H1 (cell line): ENCODE measurements at regions not wholly inside any gene's neighbourhood (a gene's known extent, or its start where the extent isn't known, plus 50 kb on each side); places are given as distances from the start of the nearest gene placed in this dataset.

ENCODE experiments used
- CTCF ChIA-PET: fragments of 300-600 bp; sonication (Branson Sonifier 250); formaldehyde crosslinking; loops from one replicate; lab custom pipeline; 2021; ENCODE audit not compliant: partially characterized antibody; lab: Charles Lee
- POLR2A ChIA-PET: fragments of 300-600 bp; sonication (Branson Sonifier 250); formaldehyde crosslinking; loops from one replicate; lab custom pipeline; 2021; ENCODE audit warnings: inconsistent platforms; ENCODE audit not compliant: partially characterized antibody; lab: Charles Lee
- DNase-seq, 2 experiments: peaks; one replicate each; pipeline versions ENCODE4 v3.0.0 to v3.0.0-alpha.2; 2010 to 2022; ENCODE audit warnings: low spot score in 2 of 2, low read depth in 1 of 2, mixed read lengths in 1 of 2
- FAIRE-seq: peaks from 2 replicates; lab custom pipeline; 2011; peaks lifted over from hg19 to GRCh38; lab: Jason Lieb, UNC
- H2AFZ ChIP-seq: 2 replicates; pipeline ENCODE4 v1.8.1; 2012; ENCODE audit warnings: low read length, inconsistent platforms
- H2AK5ac ChIP-seq: 2 replicates; pipeline ENCODE4 v1.6.1; 2013; ENCODE audit warnings: low read depth, low read length
- H2BK120ac ChIP-seq: replicated peaks from 2 replicates; pipeline ENCODE3; 2013; ENCODE audit warnings: low read depth, low read length, inconsistent platforms
- H2BK12ac ChIP-seq: 2 replicates; pipeline ENCODE4 v1.6.1; 2013; ENCODE audit warnings: low read depth, low read length
- H2BK15ac ChIP-seq: 2 replicates; pipeline ENCODE4 v1.6.1; 2013; ENCODE audit warnings: low read length
- H2BK20ac ChIP-seq: 2 replicates; pipeline ENCODE4 v1.6.1; 2013; ENCODE audit warnings: low read length
- H2BK5ac ChIP-seq: 2 replicates; pipeline ENCODE4 v1.6.1; 2013; ENCODE audit warnings: low read depth, low read length
- H3K14ac ChIP-seq: 2 replicates; pipeline ENCODE4 v1.6.1; 2013; ENCODE audit warnings: inconsistent platforms; ENCODE audit not compliant: insufficient read length
- H3K18ac ChIP-seq: 2 replicates; pipeline ENCODE4 v1.6.1; 2013; ENCODE audit warnings: low read length; ENCODE audit errors: extremely low read depth
- H3K23ac ChIP-seq: 2 replicates; pipeline ENCODE4 v1.6.1; 2013; ENCODE audit warnings: inconsistent platforms; ENCODE audit not compliant: insufficient read length
- H3K23me2 ChIP-seq: 2 replicates; pipeline ENCODE4 v1.6.1; 2013; ENCODE audit warnings: low read depth, low read length
- H3K27ac ChIP-seq: 2 replicates; pipeline ENCODE4 v1.6.1; 2011; ENCODE audit warnings: low read depth, low read length, inconsistent platforms
- H3K27me3 ChIP-seq, 4 experiments: replicated peaks in 1 of 4; 1 replicate in 1 of 4; 2 replicates in 3 of 4; pipeline versions ENCODE4 v1.6.1 to v1.8.1; 2011 to 2013; ENCODE audit warnings: low read length in 3 of 4, mild to moderate bottlenecking in 3 of 4, inconsistent platforms in 2 of 4, mixed read lengths in 2 of 4, moderate library complexity in 1 of 4; ENCODE audit not compliant: control insufficient read depth in 3 of 4, insufficient read depth in 3 of 4; ENCODE audit errors: extremely low read depth in 1 of 4
- H3K36me3 ChIP-seq, 4 experiments: 2 replicates each; pipeline versions ENCODE4 v1.6.1 to v1.8.1; 2011 to 2013; ENCODE audit warnings: mild to moderate bottlenecking in 4 of 4, low read length in 3 of 4, moderate library complexity in 2 of 4, control low read depth in 1 of 4, inconsistent platforms in 1 of 4; ENCODE audit not compliant: insufficient read depth in 4 of 4, control insufficient read depth in 2 of 4
- H3K4ac ChIP-seq: replicated peaks from 2 replicates; pipeline ENCODE3; 2013; ENCODE audit warnings: low read length, low read depth, mixed read lengths, inconsistent platforms; ENCODE audit not compliant: insufficient read length
- H3K4me1 ChIP-seq, 4 experiments: replicated peaks in 1 of 4; 1 replicate in 1 of 4; 2 replicates in 3 of 4; pipeline versions ENCODE4 v1.6.1 to v1.8.1; 2011 to 2013; ENCODE audit warnings: low read length in 3 of 4, inconsistent platforms in 2 of 4, mixed read lengths in 1 of 4; ENCODE audit not compliant: insufficient read depth in 4 of 4, control insufficient read depth in 3 of 4
- H3K4me2 ChIP-seq, 2 experiments: 2 replicates each; pipeline versions ENCODE4 v1.6.1 to v1.8.1; 2011 to 2013; ENCODE audit warnings: low read depth in 2 of 2, low read length in 2 of 2, control low read depth in 1 of 2, inconsistent platforms in 1 of 2, mild to moderate bottlenecking in 1 of 2; ENCODE audit not compliant: insufficient read depth in 1 of 2
- H3K4me3 ChIP-seq, 4 experiments: fragments of 200-600, 300-600 bp in 1 of 4; sonication (generic), shearing (Covaris generic), sonication (Bioruptor Twin) in 1 of 4; 2 replicates each; pipeline versions ENCODE4 v1.5.1 to v1.8.1; 2011 to 2016; ENCODE audit warnings: low read length in 4 of 4, low read depth in 3 of 4, control low read depth in 2 of 4, inconsistent platforms in 2 of 4, mild to moderate bottlenecking in 2 of 4, mixed read lengths in 1 of 4, moderate library complexity in 1 of 4; ENCODE audit not compliant: insufficient read depth in 2 of 4; ENCODE audit errors: extremely low read depth in 1 of 4
- H3K56ac ChIP-seq: replicated peaks from 2 replicates; pipeline ENCODE3; 2013; ENCODE audit warnings: low read depth, mild to moderate bottlenecking, mixed read lengths, low read length, inconsistent platforms; ENCODE audit not compliant: insufficient read length
- H3K79me1 ChIP-seq: 2 replicates; pipeline ENCODE4 v1.6.1; 2013; ENCODE audit warnings: low read depth, low read length, control low read depth
- H3K79me2 ChIP-seq, 2 experiments: 2 replicates each; pipeline versions ENCODE4 v1.6.1 to v1.8.1; 2012 to 2013; ENCODE audit warnings: low read length in 2 of 2, mild to moderate bottlenecking in 2 of 2, inconsistent platforms in 1 of 2; ENCODE audit not compliant: insufficient read depth in 2 of 2, control insufficient read depth in 1 of 2
- H3K9ac ChIP-seq, 4 experiments: replicated peaks in 1 of 4; 1 replicate in 1 of 4; 2 replicates in 3 of 4; pipeline versions ENCODE4 v1.6.1 to v1.8.1; 2011 to 2013; ENCODE audit warnings: low read depth in 3 of 4, low read length in 3 of 4, control low read depth in 2 of 4, mild to moderate bottlenecking in 2 of 4, moderate library complexity in 2 of 4, inconsistent platforms in 1 of 4; ENCODE audit errors: extremely low read depth in 1 of 4
- H3K9me3 ChIP-seq, 2 experiments: 2 replicates each; pipeline versions ENCODE4 v1.6.1 to v1.8.1; 2012 to 2013; ENCODE audit warnings: mild to moderate bottlenecking in 2 of 2, moderate library complexity in 2 of 2, control low read depth in 1 of 2, inconsistent platforms in 1 of 2, low read depth in 1 of 2, low read length in 1 of 2, mixed read lengths in 1 of 2; ENCODE audit not compliant: insufficient read depth in 2 of 2
- H4K20me1 ChIP-seq, 2 experiments: replicated peaks in 1 of 2; 2 replicates each; pipeline versions ENCODE3 to v1.8.1; 2011 to 2013; ENCODE audit warnings: inconsistent platforms in 2 of 2, low read length in 2 of 2, mild to moderate bottlenecking in 1 of 2; ENCODE audit not compliant: insufficient read depth in 2 of 2, control insufficient read depth in 1 of 2
- H4K5ac ChIP-seq: 2 replicates; pipeline ENCODE4 v1.6.1; 2013; ENCODE audit warnings: low read length, low read depth, mixed read lengths, inconsistent platforms; ENCODE audit not compliant: insufficient read length
- H4K8ac ChIP-seq: 2 replicates; pipeline ENCODE4 v1.8.0; 2013; ENCODE audit warnings: mild to moderate bottlenecking, moderate library complexity, low read length, inconsistent platforms; ENCODE audit not compliant: insufficient read depth; ENCODE audit errors: extremely low read depth
- H4K91ac ChIP-seq: replicated peaks from 2 replicates; pipeline ENCODE3; 2013; ENCODE audit warnings: low read length, mixed read lengths, inconsistent platforms; ENCODE audit not compliant: insufficient read length
- CHD2 ChIP-seq: IDR thresholded peaks from 2 replicates; pipeline ENCODE4 v1.6.1; 2012; ENCODE audit warnings: low read length, improper control_type of control experiment
- CREB1 ChIP-seq: IDR thresholded peaks from 2 replicates; pipeline ENCODE4 v1.6.1; 2012; ENCODE audit warnings: inconsistent platforms
- GTF2F1 ChIP-seq: IDR thresholded peaks from 2 replicates; pipeline ENCODE4 v1.6.1; 2012; ENCODE audit warnings: low read depth, low read length, improper control_type of control experiment, borderline replicate concordance
- HDAC2 ChIP-seq, 2 experiments: fragments of 300-600 bp in 1 of 2; sonication (generic) in 1 of 2; IDR thresholded peaks; 2 replicates each; pipeline ENCODE4 v1.6.1; 2011 to 2012; ENCODE audit warnings: low read depth in 2 of 2, low read length in 2 of 2, mild to moderate bottlenecking in 2 of 2, moderate library complexity in 2 of 2, borderline replicate concordance in 1 of 2, inconsistent platforms in 1 of 2
- KDM1A ChIP-seq: fragments of 200-600, 300-600 bp; sonication (generic); IDR thresholded peaks from 2 replicates; pipeline ENCODE4 v1.7.1; 2016; ENCODE audit warnings: mild to moderate bottlenecking, low read length, borderline replicate concordance
- NANOG ChIP-seq: IDR thresholded peaks from 2 replicates; pipeline ENCODE4 v1.6.1; 2011; ENCODE audit warnings: low read length, low read depth, mild to moderate bottlenecking, inconsistent platforms; ENCODE audit not compliant: insufficient read depth, poor library complexity, severe bottlenecking
- POLR2AphosphoS5 ChIP-seq: IDR thresholded peaks from 2 replicates; pipeline ENCODE4 v1.6.1; 2011; ENCODE audit warnings: low read depth, low read length
- POU5F1 ChIP-seq: IDR thresholded peaks from 2 replicates; pipeline ENCODE4 v1.6.1; 2011; ENCODE audit warnings: low read depth, mild to moderate bottlenecking, low read length, moderate library complexity
- RNF2 ChIP-seq: fragments of 200-900, 300-1000 bp; sonication (generic); IDR thresholded peaks from 2 replicates; pipeline ENCODE4 v1.7.1; 2016; ENCODE audit warnings: borderline replicate concordance, low read depth, mild to moderate bottlenecking, antibody characterized with exemption, low read length; ENCODE audit not compliant: poor library complexity, severe bottlenecking; ENCODE audit errors: missing control alignments
- SP2 ChIP-seq: IDR thresholded peaks from 2 replicates; pipeline ENCODE4 v1.6.1; 2012; ENCODE audit warnings: mild to moderate bottlenecking, low read length, inconsistent platforms
- SP4 ChIP-seq: IDR thresholded peaks from 2 replicates; pipeline ENCODE4 v1.6.1; 2012; ENCODE audit warnings: low read length, inconsistent platforms
- TAF7 ChIP-seq: optimal IDR thresholded peaks from 2 replicates; pipeline ENCODE3; 2011; ENCODE audit warnings: low read depth, mild to moderate bottlenecking, inconsistent platforms, low read length, moderate library complexity, borderline replicate concordance
- TEAD4 ChIP-seq: IDR thresholded peaks from 2 replicates; pipeline ENCODE4 v1.6.1; 2012; ENCODE audit warnings: low read depth, low read length, inconsistent platforms, mixed read lengths
- whole genome bisulfite sequencing, 2 experiments: shearing (Covaris generic) in 1 of 2; methylation state at CpG; one replicate each; pipeline versions ENCODE4 v1.1.6 to v1.1.7; 2013 to 2015; ENCODE audit warnings: low lambda C conversion rate in 2 of 2, mixed read lengths in 2 of 2, inconsistent platforms in 1 of 2, low coverage in 1 of 2, missing lambda C conversion rate in 1 of 2; ENCODE audit not compliant: insufficient replicate concordance in 2 of 2, insufficient coverage in 1 of 2, insufficient read length in 1 of 2; ENCODE audit errors: extremely low coverage in 1 of 2, missing lambda C conversion rate in 1 of 2; 5-methylcytosine and 5-hydroxymethylcytosine counted together

DNA sequence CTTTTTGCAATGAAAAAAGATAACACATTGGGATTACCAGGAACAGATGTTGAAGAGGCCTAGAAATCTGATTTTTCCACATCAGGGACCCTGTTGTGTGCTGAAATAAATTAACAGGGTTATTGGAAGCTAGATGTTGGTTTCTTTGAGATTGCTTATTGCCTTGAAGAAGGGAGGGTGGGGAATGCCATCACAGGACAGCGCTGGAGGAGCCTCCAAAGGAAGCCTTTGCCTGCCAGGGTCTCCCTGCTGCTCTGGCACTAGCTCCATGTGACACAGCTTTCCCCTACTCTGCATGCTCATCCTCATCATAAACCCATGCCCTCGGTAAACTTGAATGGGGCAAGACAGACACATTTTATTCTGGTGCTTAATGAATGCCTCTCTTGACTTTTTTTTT lies 76.1 kb downstream of the MID1IP1 start:
- CTCF ChIA-PET, result interaction anchor here (0.6 kb wide), 1 partner anchor 395 kb away, joined by 3 read pairs; no protein-coding TSS in a partner anchor
- Histone ChIP-seq H3K27ac (no peak overlapping the region), H3K9ac (no peak overlapping the region), H3K79me2 (no peaks in the 10 kb centered on the region), H3K4me3 (no peak overlapping the region), H3K4me2 (no peak overlapping the region), H2BK15ac (no peak overlapping the region), H2BK120ac (no peak overlapping the region), H3K23me2 (no peaks in the 10 kb centered on the region), H4K5ac (no peak overlapping the region), H4K20me1 (no peaks in the 10 kb centered on the region), H3K4me1 (peaks cover 0 to 2% (median 0%) of the 10 kb centered on the region in 4 experiments; a peak in 1 of 7 replicates), H3K18ac (no peak overlapping the region), H2BK5ac (no peak overlapping the region), H3K56ac (no peak overlapping the region), H2AFZ (no peak overlapping the region), H3K14ac (no peak overlapping the region), H2AK5ac (no peak overlapping the region), H2BK20ac (no peak overlapping the region), H3K9me3 (no peaks in the 10 kb centered on the region), H3K79me1 (no peaks in the 10 kb centered on the region), H4K91ac (no peak overlapping the region), H4K8ac (no peak overlapping the region), H2BK12ac (no peak overlapping the region), H3K23ac (no peak overlapping the region), H3K27me3 (no peaks in the 10 kb centered on the region), H3K4ac (no peak overlapping the region), H3K36me3 (no peaks in the 10 kb centered on the region)
- FAIRE-seq (peak; percentile 45), DNase-seq (no peak)
- POLR2A ChIA-PET, result interaction anchor here (1.3 to 1.4 kb wide), 2 partner anchors 70 to 75 kb away, joined by 3 to 4 read pairs; no protein-coding TSS in a partner anchor
- WGBS, 2 experiments, result 88% methylated on average over 2 of the region's 2 CpGs; no CpG with 5 or more reads in 1 of the 2 experiments
- TF ChIP-seq POU5F1 (no peak), SP4 (no peak), RNF2 (no peak), NANOG (no peak), TAF7 (no peak), HDAC2 (IDR thresholded peaks at IDR 0.05; ENCODE audit: borderline replicate concordance in 1 of 2, low read depth in 2 of 2, low read length in 2 of 2) (no peak), CREB1 (no peak), SP2 (no peak), KDM1A (no peak), TEAD4 (no peak), GTF2F1 (no peak), CHD2 (no peak), POLR2AphosphoS5 (no peak)
